ENCODE measurements at regions not wholly inside any gene's neighbourhood (a gene's known extent, or its start where the extent isn't known, plus 50 kb on each side); places are given as distances from the start of the nearest gene placed in this dataset.

DNA sequence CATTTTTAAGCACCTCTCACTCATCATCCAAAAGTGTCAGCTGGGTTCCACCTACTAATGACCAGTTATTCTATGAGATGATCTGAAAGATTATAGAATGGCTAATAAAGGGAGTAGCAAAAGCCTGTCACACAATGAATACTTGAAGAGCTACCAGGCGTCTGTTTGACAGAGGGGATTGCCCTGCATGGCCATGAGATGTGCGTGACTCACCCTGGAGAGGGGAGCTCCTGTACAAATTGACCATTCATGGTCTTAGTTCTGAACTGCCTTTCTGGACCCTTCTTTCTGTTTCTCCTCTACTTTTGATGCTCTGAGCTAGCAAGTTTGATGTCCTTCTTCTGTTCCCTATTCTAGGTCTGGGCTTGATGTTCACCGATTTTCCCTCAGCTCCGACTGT lies 85.2 kb upstream of the ABCD3 start:
- Mint-ChIP-seq H3K9me3 (ENCODE audit: low read depth) (no peaks in the 10 kb centered on the region), H3K4me1 (ENCODE audit: low read depth) (peaks cover 5% of the 10 kb centered on the region), H3K36me3 (ENCODE audit: insufficient read depth) (no peaks in the 10 kb centered on the region), H3K4me3 (ENCODE audit: low read depth) (no peak overlapping the region), H3K27me3 (peaks cover 11% of the 10 kb centered on the region), H3K27ac (peak overlapping the region; percentile 23)
- no peak for DNase-seq (ENCODE audit: low spot score, unreplicated experiment)
- TF ChIP-seq, protein P1, sequence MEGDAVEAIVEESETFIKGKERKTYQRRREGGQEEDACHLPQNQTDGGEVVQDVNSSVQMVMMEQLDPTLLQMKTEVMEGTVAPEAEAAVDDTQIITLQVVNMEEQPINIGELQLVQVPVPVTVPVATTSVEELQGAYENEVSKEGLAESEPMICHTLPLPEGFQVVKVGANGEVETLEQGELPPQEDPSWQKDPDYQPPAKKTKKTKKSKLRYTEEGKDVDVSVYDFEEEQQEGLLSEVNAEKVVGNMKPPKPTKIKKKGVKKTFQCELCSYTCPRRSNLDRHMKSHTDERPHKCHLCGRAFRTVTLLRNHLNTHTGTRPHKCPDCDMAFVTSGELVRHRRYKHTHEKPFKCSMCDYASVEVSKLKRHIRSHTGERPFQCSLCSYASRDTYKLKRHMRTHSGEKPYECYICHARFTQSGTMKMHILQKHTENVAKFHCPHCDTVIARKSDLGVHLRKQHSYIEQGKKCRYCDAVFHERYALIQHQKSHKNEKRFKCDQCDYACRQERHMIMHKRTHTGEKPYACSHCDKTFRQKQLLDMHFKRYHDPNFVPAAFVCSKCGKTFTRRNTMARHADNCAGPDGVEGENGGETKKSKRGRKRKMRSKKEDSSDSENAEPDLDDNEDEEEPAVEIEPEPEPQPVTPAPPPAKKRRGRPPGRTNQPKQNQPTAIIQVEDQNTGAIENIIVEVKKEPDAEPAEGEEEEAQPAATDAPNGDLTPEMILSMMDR (IDR thresholded peaks at IDR 0.05; ENCODE audit: unreplicated experiment) = no peak

- Mint-ChIP-seq H3K9me3 (ENCODE audit: low read depth) (no peaks in the 10 kb centered on the region), H3K27me3 (peaks cover 11% of the 10 kb centered on the region), H3K4me3 (ENCODE audit: low read depth) (no peak overlapping the region), H3K36me3 (ENCODE audit: insufficient read depth) (no peaks in the 10 kb centered on the region), H3K27ac (no peak overlapping the region), H3K4me1 (ENCODE audit: low read depth) (peaks cover 6% of the 10 kb centered on the region)
- no peak for DNase-seq (ENCODE audit: low spot score, unreplicated experiment)
- TF ChIP-seq, protein P1 (IDR thresholded peaks at IDR 0.05; ENCODE audit: unreplicated experiment) = no peak
Measured at GRCh38 chr1:94332516-94332915, 85.7 kb upstream of the ABCD3 start.

- Mint-ChIP-seq H3K27me3 (peaks cover 11% of the 10 kb centered on the region), H3K27ac (no peak overlapping the region), H3K4me1 (ENCODE audit: low read depth) (peaks cover 25% of the 10 kb centered on the region), H3K4me3 (ENCODE audit: low read depth) (no peak overlapping the region), H3K9me3 (ENCODE audit: low read depth) (no peaks in the 10 kb centered on the region), H3K36me3 (ENCODE audit: insufficient read depth) (no peaks in the 10 kb centered on the region)
- TF ChIP-seq, protein P1 (IDR thresholded peaks at IDR 0.05; ENCODE audit: unreplicated experiment) = peak; percentile 49
- DNase-seq (ENCODE audit: low spot score, unreplicated experiment) = no peak
Measured at GRCh38 chr1:94329986-94330385, 88.2 kb upstream of the ABCD3 start.

GRCh38 chr1:94329276-94329675 lies 88.9 kb upstream of the ABCD3 start:
- TF ChIP-seq, protein P1 (IDR thresholded peaks at IDR 0.05; ENCODE audit: unreplicated experiment) = no peak
- no peak overlapping the region for H3K4me3 Mint-ChIP-seq (ENCODE audit: low read depth)
- no peaks in the 10 kb centered on the region for H3K9me3 Mint-ChIP-seq (ENCODE audit: low read depth)
- DNase-seq (ENCODE audit: low spot score, unreplicated experiment) = no peak
- H3K36me3 Mint-ChIP-seq (ENCODE audit: insufficient read depth) = no peaks in the 10 kb centered on the region
- peaks cover 25% of the 10 kb centered on the region for H3K4me1 Mint-ChIP-seq (ENCODE audit: low read depth)
- H3K27ac Mint-ChIP-seq = no peak overlapping the region
- H3K27me3 Mint-ChIP-seq = peaks cover 11% of the 10 kb centered on the region

- DNase-seq (ENCODE audit: low spot score, unreplicated experiment) = no peak
- Mint-ChIP-seq H3K36me3 (ENCODE audit: insufficient read depth) (no peaks in the 10 kb centered on the region), H3K9me3 (ENCODE audit: low read depth) (no peaks in the 10 kb centered on the region), H3K4me1 (ENCODE audit: low read depth) (peaks cover 27% of the 10 kb centered on the region), H3K27me3 (peaks cover 5% of the 10 kb centered on the region), H3K27ac (no peak overlapping the region), H3K4me3 (ENCODE audit: low read depth) (peak overlapping the region; percentile 31)
- TF ChIP-seq, protein P1 (IDR thresholded peaks at IDR 0.05; ENCODE audit: unreplicated experiment) = no peak
Measured at GRCh38 chr1:94327001-94327690, 89.8 kb upstream of the ARHGAP29 start.
